Upper lobe of left lung (tissue), 4 donors: ENCODE measurements at regions not wholly inside any gene's neighbourhood (a gene's known extent, or its start where the extent isn't known, plus 50 kb on each side); places are given as distances from the start of the nearest gene placed in this dataset.

Experiments used
- CTCF ChIP-seq, 6 experiments: fragments of 450-650 bp in 4 of 6; fragments of 200-600 bp in 2 of 6; sonication (generic) in 2 of 6; IDR thresholded peaks; one replicate each; pipeline ENCODE4 v1.5.1; 2016 to 2019; ENCODE audit warnings: antibody characterized with exemption in 6 of 6
- POLR2AphosphoS5 ChIP-seq, 2 donors: sonication (generic); formaldehyde crosslinking; IDR thresholded peaks; one replicate each; pipeline ENCODE4 v1.5.1; 2017; ENCODE audit warnings: antibody characterized with exemption in 2 of 2

DNA sequence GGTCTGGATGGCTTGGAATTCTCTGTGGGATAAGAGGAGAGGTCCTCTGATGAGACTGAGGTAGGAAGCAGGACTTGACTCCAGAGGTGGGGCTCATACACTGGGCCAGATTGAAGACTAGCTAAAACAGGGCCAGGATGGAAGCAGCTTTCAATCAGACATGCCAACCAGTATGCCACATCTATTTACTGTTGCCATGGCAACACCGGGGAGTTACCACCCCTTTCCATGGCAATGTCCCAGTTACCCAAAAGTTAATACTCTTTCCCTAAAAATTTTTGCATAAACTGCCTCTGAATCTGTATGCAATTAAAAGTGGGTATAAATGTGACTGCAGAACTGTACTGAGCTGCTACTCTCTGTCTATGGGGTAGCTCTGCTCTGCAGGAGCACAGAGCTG is 247.5 kb upstream of the ZBED5 start:
- TF ChIP-seq POLR2AphosphoS5 (IDR thresholded peaks at IDR 0.05) (no peak), CTCF (IDR thresholded peaks at IDR 0.05) (no peak)
